Upper lobe of left lung (tissue), 6 donors: ENCODE measurements at regions not wholly inside any gene's neighbourhood (a gene's known extent, or its start where the extent isn't known, plus 50 kb on each side); places are given as distances from the start of the nearest gene placed in this dataset.

Experiments used
- ATAC-seq, 2 donors: fragments of 200-7000 bp; cut with Tn5 transposase; one replicate each; pipeline ENCODE4 v1.9.1; 2022; ENCODE audit warnings: mild to moderate bottlenecking in 2 of 2, moderate library complexity in 2 of 2; ENCODE audit not compliant: low FRiP score in 2 of 2
- DNase-seq, 2 donors: peaks; one replicate each; pipeline ENCODE4 v3.0.0-alpha.2; 2019 to 2020
- H3K27ac ChIP-seq, 4 donors: fragments of 200-600 bp; sonication (generic); one replicate each; pipeline ENCODE4 v1.5.1; 2016 to 2019
- H3K27me3 ChIP-seq, 4 donors: fragments of 200-600 bp; sonication (generic); one replicate each; pipeline ENCODE4 v1.5.1; 2017 to 2019
- H3K36me3 ChIP-seq, 4 donors: fragments of 200-600 bp; sonication (generic); one replicate each; pipeline ENCODE4 v1.5.1; 2016 to 2019
- H3K4me1 ChIP-seq, 4 donors: fragments of 200-600 bp; sonication (generic); one replicate each; pipeline ENCODE4 v1.5.1; 2018 to 2019
- H3K4me3 ChIP-seq, 4 donors: fragments of 200-600 bp; sonication (generic); one replicate each; pipeline ENCODE4 v1.5.1; 2017 to 2019; ENCODE audit warnings: mild to moderate bottlenecking in 2 of 4, moderate library complexity in 1 of 4
- H3K9me3 ChIP-seq, 4 donors: fragments of 200-600 bp; sonication (generic); one replicate each; pipeline ENCODE4 v1.5.1; 2018 to 2019
- EP300 ChIP-seq, 4 donors: sonication (generic); formaldehyde crosslinking; IDR thresholded peaks; one replicate each; pipeline ENCODE4 v1.5.1; 2017; ENCODE audit warnings: antibody characterized with exemption in 4 of 4, control low read depth in 2 of 4
- POLR2A ChIP-seq, 4 donors: fragments of 450-650 bp; IDR thresholded peaks; one replicate each; pipeline ENCODE4 v1.5.1; 2016 to 2017; ENCODE audit warnings: antibody characterized with exemption in 4 of 4, mild to moderate bottlenecking in 2 of 4
- POLR2AphosphoS5 ChIP-seq, 2 donors: sonication (generic); formaldehyde crosslinking; IDR thresholded peaks; one replicate each; pipeline ENCODE4 v1.5.1; 2017; ENCODE audit warnings: antibody characterized with exemption in 2 of 2
- WGBS, 2 donors: methylation state at CpG; one replicate each; pipeline ENCODE4 v1.1.5; 2017 to 2018; 5-methylcytosine and 5-hydroxymethylcytosine counted together
- TF ChIP-seq, protein P1 (sequence below), 6 experiments: fragments of 450-650 bp in 4 of 6; fragments of 200-600 bp in 2 of 6; sonication (generic) in 2 of 6; IDR thresholded peaks; one replicate each; pipeline ENCODE4 v1.5.1; 2016 to 2019; ENCODE audit warnings: antibody characterized with exemption in 6 of 6
- donor health status: DM: no; HTN: no; CAD: no; lungs with moderate emphysema.
- donor health status: DM: no; HTN: yes; CAD: no; lungs with severe emphysema.

- TF ChIP-seq EP300 (IDR thresholded peaks at IDR 0.05), result no peak
- TF ChIP-seq POLR2AphosphoS5 (IDR thresholded peaks at IDR 0.05), result no peak
- TF ChIP-seq, protein P1, sequence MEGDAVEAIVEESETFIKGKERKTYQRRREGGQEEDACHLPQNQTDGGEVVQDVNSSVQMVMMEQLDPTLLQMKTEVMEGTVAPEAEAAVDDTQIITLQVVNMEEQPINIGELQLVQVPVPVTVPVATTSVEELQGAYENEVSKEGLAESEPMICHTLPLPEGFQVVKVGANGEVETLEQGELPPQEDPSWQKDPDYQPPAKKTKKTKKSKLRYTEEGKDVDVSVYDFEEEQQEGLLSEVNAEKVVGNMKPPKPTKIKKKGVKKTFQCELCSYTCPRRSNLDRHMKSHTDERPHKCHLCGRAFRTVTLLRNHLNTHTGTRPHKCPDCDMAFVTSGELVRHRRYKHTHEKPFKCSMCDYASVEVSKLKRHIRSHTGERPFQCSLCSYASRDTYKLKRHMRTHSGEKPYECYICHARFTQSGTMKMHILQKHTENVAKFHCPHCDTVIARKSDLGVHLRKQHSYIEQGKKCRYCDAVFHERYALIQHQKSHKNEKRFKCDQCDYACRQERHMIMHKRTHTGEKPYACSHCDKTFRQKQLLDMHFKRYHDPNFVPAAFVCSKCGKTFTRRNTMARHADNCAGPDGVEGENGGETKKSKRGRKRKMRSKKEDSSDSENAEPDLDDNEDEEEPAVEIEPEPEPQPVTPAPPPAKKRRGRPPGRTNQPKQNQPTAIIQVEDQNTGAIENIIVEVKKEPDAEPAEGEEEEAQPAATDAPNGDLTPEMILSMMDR (IDR thresholded peaks at IDR 0.05), result no peak
- no peak for TF ChIP-seq POLR2A (IDR thresholded peaks at IDR 0.05)
- Histone ChIP-seq H3K27ac (no peak overlapping the region), H3K4me1 (no peaks in the 10 kb centered on the region), H3K27me3 (no peaks in the 10 kb centered on the region), H3K4me3 (no peak overlapping the region), H3K9me3 (no peaks in the 10 kb centered on the region), H3K36me3 (no peaks in the 10 kb centered on the region)
- WGBS, 2 donors, result 59 to 77% methylated on average over 2 of the region's 2 CpGs
- DNase-seq (no peak), ATAC-seq (no peak)
Measured at GRCh38 chr3:40914475-40914874, 284.8 kb upstream of the CTNNB1 start.

- Histone ChIP-seq H3K36me3 (no peaks in the 10 kb centered on the region), H3K4me3 (no peak overlapping the region), H3K4me1 (no peaks in the 10 kb centered on the region), H3K27me3 (no peaks in the 10 kb centered on the region), H3K27ac (no peak overlapping the region), H3K9me3 (no peaks in the 10 kb centered on the region)
- 84 to 90% methylated on average over 6 of the region's 6 CpGs for WGBS, 2 donors
- ATAC-seq (no peak), DNase-seq (no peak)
- TF ChIP-seq POLR2A (IDR thresholded peaks at IDR 0.05) (no peak), POLR2AphosphoS5 (IDR thresholded peaks at IDR 0.05) (no peak)
Measured at GRCh38 chr3:40915346-40915865, 283.9 kb upstream of the CTNNB1 start.

- no peaks in the 10 kb centered on the region for H3K9me3 ChIP-seq
- TF ChIP-seq POLR2A (IDR thresholded peaks at IDR 0.05) (no peak), EP300 (IDR thresholded peaks at IDR 0.05) (no peak), POLR2AphosphoS5 (IDR thresholded peaks at IDR 0.05) (no peak)
- TF ChIP-seq, protein P1 (IDR thresholded peaks at IDR 0.05), result no peak
- H3K4me1 ChIP-seq, result peaks cover 0 to 21% (median 10%) of the 10 kb centered on the region in 4 donors
- 69 to 75% methylated on average over 2 of the region's 2 CpGs for WGBS, 2 donors
- H3K36me3 ChIP-seq, result no peaks in the 10 kb centered on the region
- H3K4me3 ChIP-seq, result no peak overlapping the region
- no peaks in the 10 kb centered on the region for H3K27me3 ChIP-seq
- no peak overlapping the region for H3K27ac ChIP-seq
- no peak for ATAC-seq
- DNase-seq, result no peak
Measured at GRCh38 chr3:40920041-40920440, 279.3 kb upstream of the CTNNB1 start.

GRCh38 chr3:40921251-40921650, 278.1 kb upstream of the CTNNB1 start:
- H3K36me3 ChIP-seq, result no peaks in the 10 kb centered on the region

DNA sequence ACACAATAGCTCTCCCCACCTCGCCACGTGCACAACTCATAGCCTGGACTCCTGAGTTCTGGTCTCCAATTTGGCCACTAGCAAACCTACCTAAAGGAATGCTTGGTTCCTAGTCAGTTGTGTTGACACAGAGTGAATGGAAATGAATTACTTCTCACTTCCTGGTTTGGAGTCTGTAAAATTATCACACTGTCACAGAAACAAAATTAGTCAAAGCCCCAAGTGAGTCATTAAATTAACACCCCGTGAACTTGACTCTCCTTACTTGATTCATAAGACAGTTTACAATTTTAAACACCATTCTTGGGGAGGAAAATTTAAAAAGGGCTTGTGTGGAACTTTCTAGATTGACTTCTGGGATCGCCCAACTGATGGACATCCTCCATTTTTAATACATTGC, 276.2 kb upstream of the CTNNB1 start:
- TF ChIP-seq POLR2A (IDR thresholded peaks at IDR 0.05) (no peak), POLR2AphosphoS5 (IDR thresholded peaks at IDR 0.05) (no peak), EP300 (IDR thresholded peaks at IDR 0.05) (no peak)
- TF ChIP-seq, protein P1 (IDR thresholded peaks at IDR 0.05), result no peak
- no peak overlapping the region for H3K27ac ChIP-seq
- H3K27me3 ChIP-seq, result no peaks in the 10 kb centered on the region

More at GRCh38 chr3:40921251-40921650, 278.1 kb upstream of the CTNNB1 start:
- 79 to 86% methylated on average over 3 of the region's 3 CpGs for WGBS, 2 donors
- DNase-seq (no peak), ATAC-seq (no peak)
- Histone ChIP-seq H3K9me3 (no peaks in the 10 kb centered on the region), H3K4me1 (peaks cover 0 to 24% (median 13%) of the 10 kb centered on the region in 4 donors), H3K4me3 (no peak overlapping the region), H3K27me3 (no peaks in the 10 kb centered on the region), H3K27ac (no peak overlapping the region)
- TF ChIP-seq, protein P1 (IDR thresholded peaks at IDR 0.05), result no peak
- TF ChIP-seq EP300 (IDR thresholded peaks at IDR 0.05), result no peak
- no peak for TF ChIP-seq POLR2A (IDR thresholded peaks at IDR 0.05)

More for the DNA sequence above, 276.2 kb upstream of the CTNNB1 start:
- no peak for DNase-seq
- no peak for ATAC-seq
- H3K4me1 ChIP-seq, result peaks cover 0 to 24% (median 13%) of the 10 kb centered on the region in 4 donors
- H3K36me3 ChIP-seq, result no peaks in the 10 kb centered on the region
- 78 to 79% methylated on average over 4 of the region's 4 CpGs for whole genome bisulfite sequencing, 2 donors
- no peaks in the 10 kb centered on the region for H3K9me3 ChIP-seq
- H3K4me3 ChIP-seq, result no peak overlapping the region
